ENCODE measurements at regions not wholly inside any gene's neighbourhood (a gene's known extent, or its start where the extent isn't known, plus 50 kb on each side); places are given as distances from the start of the nearest gene placed in this dataset.
"Not testable (repeated sequence)": the region's sequence is repeated elsewhere in the genome, so short reads cannot be mapped to it uniquely, and the experiment has no call there.

- H3K27me3 Mint-ChIP-seq (ENCODE audit: low read depth) = no peaks in the 10 kb centered on the region
- no peaks in the 10 kb centered on the region for H3K9me3 Mint-ChIP-seq
- H3K27ac Mint-ChIP-seq = no peak overlapping the region
- peaks cover 5% of the 10 kb centered on the region for H3K4me1 Mint-ChIP-seq
- H3K4me3 Mint-ChIP-seq = no peak overlapping the region
- no peaks in the 10 kb centered on the region for H3K36me3 Mint-ChIP-seq (ENCODE audit: low read depth)
- TF ChIP-seq CTCF (IDR thresholded peaks at IDR 0.05; ENCODE audit: unreplicated experiment in 3 of 3) = no peak
These were observed 1567.8 kb upstream of the SLC10A2 start for GRCh38 chr13:104634016-104634415.

GRCh38 chr13:104632736-104633135, 1566.5 kb upstream of the SLC10A2 start:
- Mint-ChIP-seq H3K27ac (peak overlapping the region in 2 of 3 experiments; percentile 0 to 26), H3K4me1 (peaks cover 5% of the 10 kb centered on the region), H3K9me3 (no peaks in the 10 kb centered on the region), H3K4me3 (no peak overlapping the region), H3K27me3 (ENCODE audit: low read depth) (no peaks in the 10 kb centered on the region), H3K36me3 (ENCODE audit: low read depth) (no peaks in the 10 kb centered on the region)
- no peak for TF ChIP-seq CTCF (IDR thresholded peaks at IDR 0.05; ENCODE audit: unreplicated experiment in 3 of 3)

- TF ChIP-seq CTCF (IDR thresholded peaks at IDR 0.05; ENCODE audit: unreplicated experiment in 3 of 3) = no peak
- no peaks in the 10 kb centered on the region for H3K27me3 Mint-ChIP-seq (ENCODE audit: low read depth)
- H3K4me3 Mint-ChIP-seq = no peak overlapping the region
- no peaks in the 10 kb centered on the region for H3K4me1 Mint-ChIP-seq
- no peaks in the 10 kb centered on the region for H3K36me3 Mint-ChIP-seq (ENCODE audit: low read depth)
- H3K27ac Mint-ChIP-seq = no peak overlapping the region
- no peaks in the 10 kb centered on the region for H3K9me3 Mint-ChIP-seq
These were observed 1559.0 kb upstream of the SLC10A2 start for GRCh38 chr13:104625201-104625600.

- H3K4me1 Mint-ChIP-seq = no peaks in the 10 kb centered on the region
- H3K4me3 Mint-ChIP-seq = no peak overlapping the region
- no peaks in the 10 kb centered on the region for H3K27me3 Mint-ChIP-seq (ENCODE audit: low read depth)
- no peak overlapping the region for H3K27ac Mint-ChIP-seq
- no peak for TF ChIP-seq CTCF (IDR thresholded peaks at IDR 0.05; ENCODE audit: unreplicated experiment in 3 of 3)
- peaks cover 27% of the 10 kb centered on the region for H3K9me3 Mint-ChIP-seq
- peaks cover 4% of the 10 kb centered on the region for H3K36me3 Mint-ChIP-seq (ENCODE audit: low read depth)
These were observed 1550.8 kb upstream of the SLC10A2 start for GRCh38 chr13:104616990-104617389.

GRCh38 chr13:104614361-104615145, 1548.3 kb upstream of the SLC10A2 start:
- H3K27ac Mint-ChIP-seq = no peak overlapping the region
- H3K9me3 Mint-ChIP-seq = peaks cover 27% of the 10 kb centered on the region
- no peaks in the 10 kb centered on the region for H3K27me3 Mint-ChIP-seq (ENCODE audit: low read depth)
- H3K4me3 Mint-ChIP-seq = no peak overlapping the region
- peaks cover 4% of the 10 kb centered on the region for H3K36me3 Mint-ChIP-seq (ENCODE audit: low read depth)
- no peaks in the 10 kb centered on the region for H3K4me1 Mint-ChIP-seq
- no peak for TF ChIP-seq CTCF (IDR thresholded peaks at IDR 0.05; ENCODE audit: unreplicated experiment in 3 of 3)

- H3K4me3 Mint-ChIP-seq = no peak overlapping the region
- H3K27ac Mint-ChIP-seq = no peak overlapping the region
- H3K9me3 Mint-ChIP-seq = no peaks in the 10 kb centered on the region
- H3K4me1 Mint-ChIP-seq = no peaks in the 10 kb centered on the region
- no peak for TF ChIP-seq CTCF (IDR thresholded peaks at IDR 0.05; ENCODE audit: unreplicated experiment in 3 of 3)
- H3K27me3 Mint-ChIP-seq (ENCODE audit: low read depth) = no peaks in the 10 kb centered on the region
- no peaks in the 10 kb centered on the region for H3K36me3 Mint-ChIP-seq (ENCODE audit: low read depth)
These were observed 1542.1 kb upstream of the SLC10A2 start for GRCh38 chr13:104608331-104608730.

GRCh38 chr13:104605435-104605834, 1539.2 kb upstream of the SLC10A2 start:
- H3K27me3 Mint-ChIP-seq (ENCODE audit: low read depth); H3K4me1 Mint-ChIP-seq; H3K27ac Mint-ChIP-seq; H3K9me3 Mint-ChIP-seq; H3K36me3 Mint-ChIP-seq (ENCODE audit: low read depth); H3K4me3 Mint-ChIP-seq: not testable (repeated sequence)
